ENCODE measurements at regions not wholly inside any gene's neighbourhood (a gene's known extent, or its start where the extent isn't known, plus 50 kb on each side); places are given as distances from the start of the nearest gene placed in this dataset.

DNA sequence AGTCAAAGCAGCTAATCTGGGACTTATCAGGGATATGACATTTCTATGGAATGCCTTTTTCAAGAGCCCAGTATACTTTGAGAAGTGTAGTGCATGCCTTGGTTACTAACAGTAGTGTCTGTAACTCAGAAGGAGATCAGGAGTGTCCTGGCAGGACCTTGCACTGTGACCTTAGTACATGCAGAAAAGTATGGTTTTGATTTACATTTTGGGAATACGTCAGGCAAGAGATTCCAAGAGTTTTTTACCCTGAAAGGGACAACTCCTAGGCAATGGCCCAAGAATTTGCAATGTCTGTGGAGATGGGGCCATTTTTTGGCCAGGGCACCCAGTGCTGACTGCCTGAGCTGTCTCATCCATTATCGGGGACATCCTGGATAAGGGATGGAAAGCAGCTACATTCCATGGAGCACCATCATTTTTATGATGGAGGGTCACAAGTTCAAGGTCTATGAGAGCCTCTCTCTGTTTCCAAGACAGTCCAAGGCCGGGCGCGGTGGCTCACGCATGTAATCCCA lies 80.2 kb downstream of the FAM50B start:
- no peak for TF ChIP-seq POLR2A (IDR thresholded peaks at IDR 0.05)
- TF ChIP-seq CTCF (IDR thresholded peaks at IDR 0.05) = no peak
- no peak for TF ChIP-seq POLR2AphosphoS5 (IDR thresholded peaks at IDR 0.05; ENCODE audit: insufficient read depth in 1 of 2, low read depth in 1 of 2)

Data from vagina (tissue), 2 donors.